DND-41 (cell line): ENCODE measurements at regions not wholly inside any gene's neighbourhood (a gene's known extent, or its start where the extent isn't known, plus 50 kb on each side); places are given as distances from the start of the nearest gene placed in this dataset.

Experiments used
- ATAC-seq: fragments of 200-7000 bp; cut with Tn5 transposase; 3 replicates; pipeline ENCODE4 v1.9.1; 2021; ENCODE audit warnings: low read depth; ENCODE audit not compliant: insufficient read depth
- DNase-seq: peaks from one replicate; pipeline ENCODE4 v3.0.0-alpha.2; 2020
- H2AFZ ChIP-seq: 2 replicates; pipeline ENCODE4 v1.6.0; 2012; ENCODE audit warnings: low read depth, low read length
- H3K27ac ChIP-seq: 2 replicates; pipeline ENCODE4 v1.5.1; 2012; ENCODE audit warnings: low read length, inconsistent platforms
- H3K27me3 ChIP-seq: fragments of 200-600 bp; sonication (generic); 2 replicates; pipeline ENCODE4 v1.6.0; 2012; ENCODE audit warnings: low read length, mild to moderate bottlenecking, inconsistent platforms; ENCODE audit not compliant: insufficient read depth, poor library complexity
- H3K36me3 ChIP-seq: 2 replicates; pipeline ENCODE4 v1.5.1; 2012; ENCODE audit warnings: low read length, inconsistent platforms; ENCODE audit not compliant: insufficient read depth
- H3K4me1 ChIP-seq: 2 replicates; pipeline ENCODE4 v1.5.1; 2012; ENCODE audit warnings: mild to moderate bottlenecking, low read length; ENCODE audit not compliant: insufficient read depth
- H3K4me2 ChIP-seq: 2 replicates; pipeline ENCODE4 v1.6.0; 2012; ENCODE audit warnings: mild to moderate bottlenecking, moderate library complexity, low read length, inconsistent platforms; ENCODE audit not compliant: insufficient read depth
- H3K4me3 ChIP-seq, 2 experiments: fragments of 200-600 bp in 1 of 2; shearing (Covaris generic) in 1 of 2; 2 replicates each; pipeline ENCODE4 v1.5.1; 2012 to 2016; ENCODE audit warnings: inconsistent platforms in 2 of 2, low read length in 2 of 2, mild to moderate bottlenecking in 2 of 2, low read depth in 1 of 2, moderate library complexity in 1 of 2
- H3K79me2 ChIP-seq: 2 replicates; pipeline ENCODE4 v1.6.0; 2012; ENCODE audit warnings: low read length, inconsistent platforms; ENCODE audit not compliant: insufficient read depth
- H3K9ac ChIP-seq: 2 replicates; pipeline ENCODE4 v1.6.0; 2012; ENCODE audit warnings: low read depth, mild to moderate bottlenecking, inconsistent platforms, low read length, moderate library complexity
- H3K9me3 ChIP-seq: 2 replicates; pipeline ENCODE4 v1.5.1; 2012; ENCODE audit warnings: low read length, moderate library complexity, mild to moderate bottlenecking, inconsistent platforms; ENCODE audit not compliant: insufficient read depth, severe bottlenecking
- H4K20me1 ChIP-seq: 2 replicates; pipeline ENCODE4 v1.6.0; 2012; ENCODE audit warnings: low read length; ENCODE audit not compliant: insufficient read depth
- CTCF ChIP-seq: IDR thresholded peaks from 2 replicates; pipeline ENCODE4 v1.5.1; 2012; ENCODE audit warnings: borderline replicate concordance, low read length, moderate library complexity, mild to moderate bottlenecking; ENCODE audit not compliant: poor library complexity, severe bottlenecking; ENCODE audit errors: extremely low read depth
- EZH2 ChIP-seq: IDR thresholded peaks from 3 replicates; pipeline ENCODE4 v1.6.1; 2012; ENCODE audit warnings: borderline replicate concordance, low read depth, mild to moderate bottlenecking, moderate library complexity, low read length, inconsistent platforms; ENCODE audit not compliant: severe bottlenecking

GRCh38 chr1:14304381-14304865, 294.1 kb upstream of the KAZN start:
- no peak overlapping the region for H3K4me3 ChIP-seq
- no peaks in the 10 kb centered on the region for H3K79me2 ChIP-seq
- H3K27ac ChIP-seq: no peak overlapping the region
- no peak overlapping the region for H3K4me2 ChIP-seq
- H3K9ac ChIP-seq: no peak overlapping the region
- ATAC-seq (no peak), DNase-seq (no peak)
- H3K4me1 ChIP-seq: no peaks in the 10 kb centered on the region
- TF ChIP-seq EZH2: no peak
- TF ChIP-seq CTCF: no peak
- no peaks in the 10 kb centered on the region for H3K9me3 ChIP-seq
- H4K20me1 ChIP-seq: no peaks in the 10 kb centered on the region
- no peak overlapping the region for H2AFZ ChIP-seq
- no peaks in the 10 kb centered on the region for H3K36me3 ChIP-seq
- H3K27me3 ChIP-seq: no peaks in the 10 kb centered on the region

DNA sequence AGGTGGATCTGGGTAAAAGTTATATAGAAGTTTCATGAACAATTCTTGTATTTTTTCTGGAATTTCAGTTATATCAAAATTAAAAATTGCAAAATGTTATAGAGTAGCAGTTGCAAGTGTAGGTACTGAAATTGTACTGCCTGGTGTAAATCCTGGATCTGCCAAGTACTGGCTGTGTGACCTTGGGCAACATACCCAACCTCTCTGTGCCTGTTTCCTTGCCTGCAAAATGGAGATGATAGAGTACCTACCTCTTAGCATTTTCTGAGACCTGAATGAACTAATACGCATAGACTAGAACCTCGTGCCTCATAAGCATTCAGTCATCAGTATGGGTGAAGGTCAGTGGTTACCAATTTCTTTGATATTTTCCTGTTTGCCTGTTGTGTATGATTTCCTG, 290.0 kb upstream of the KAZN start:
- Histone ChIP-seq H3K79me2 (no peaks in the 10 kb centered on the region), H3K27ac (no peak overlapping the region), H3K4me2 (no peak overlapping the region), H2AFZ (no peak overlapping the region), H3K9me3 (peaks cover 11% of the 10 kb centered on the region), H3K36me3 (no peaks in the 10 kb centered on the region), H3K4me3 (no peak overlapping the region), H3K4me1 (no peaks in the 10 kb centered on the region), H3K27me3 (no peaks in the 10 kb centered on the region), H4K20me1 (no peaks in the 10 kb centered on the region), H3K9ac (no peak overlapping the region)
- ATAC-seq: no peak
- TF ChIP-seq CTCF: no peak
- no peak for TF ChIP-seq EZH2
- no peak for DNase-seq

GRCh38 chr1:14309984-14310383, 288.5 kb upstream of the KAZN start:
- Histone ChIP-seq H3K9ac (no peak overlapping the region), H3K4me2 (no peak overlapping the region), H2AFZ (no peak overlapping the region), H3K9me3 (peaks cover 11% of the 10 kb centered on the region), H3K79me2 (no peaks in the 10 kb centered on the region), H3K27ac (no peak overlapping the region), H3K36me3 (no peaks in the 10 kb centered on the region), H3K4me1 (no peaks in the 10 kb centered on the region), H4K20me1 (no peaks in the 10 kb centered on the region), H3K27me3 (no peaks in the 10 kb centered on the region), H3K4me3 (no peak overlapping the region)
- DNase-seq (no peak), ATAC-seq (no peak)
- TF ChIP-seq EZH2 (no peak), CTCF (no peak)

DNA sequence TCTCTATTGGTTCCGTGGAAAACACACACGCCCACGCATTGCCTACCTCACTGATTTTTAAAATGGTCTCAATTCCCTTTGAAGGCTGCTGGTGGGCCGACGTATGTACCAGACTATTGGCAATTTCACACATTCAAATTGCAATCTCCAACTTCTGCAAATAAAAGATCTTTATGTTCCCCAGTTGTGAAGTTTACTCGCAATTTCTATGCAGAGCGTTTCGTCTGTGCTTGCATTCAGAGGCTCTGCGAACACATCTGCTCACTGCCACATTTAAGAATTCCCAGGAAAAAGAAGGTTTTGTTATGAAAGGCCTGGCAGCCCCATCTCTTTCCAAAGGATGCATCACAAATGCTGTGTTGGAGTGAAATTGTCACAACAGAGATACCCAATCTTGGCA, 288.0 kb upstream of the KAZN start:
- H4K20me1 ChIP-seq: no peaks in the 10 kb centered on the region
- no peaks in the 10 kb centered on the region for H3K27me3 ChIP-seq
- ATAC-seq: no peak
- no peak overlapping the region for H3K9ac ChIP-seq
- no peak overlapping the region for H3K4me3 ChIP-seq
- no peaks in the 10 kb centered on the region for H3K79me2 ChIP-seq
- H3K4me2 ChIP-seq: no peak overlapping the region
- DNase-seq: no peak
- no peak overlapping the region for H2AFZ ChIP-seq
- H3K4me1 ChIP-seq: no peaks in the 10 kb centered on the region
- peaks cover 11% of the 10 kb centered on the region for H3K9me3 ChIP-seq
- H3K27ac ChIP-seq: no peak overlapping the region
- no peaks in the 10 kb centered on the region for H3K36me3 ChIP-seq
- TF ChIP-seq CTCF (no peak), EZH2 (no peak)
